ENCODE measurements at regions not wholly inside any gene's neighbourhood (a gene's known extent, or its start where the extent isn't known, plus 50 kb on each side); places are given as distances from the start of the nearest gene placed in this dataset.

- DNase-seq (ENCODE audit: low read depth): no peak
- no peak overlapping the region for H3K4me3 ChIP-seq (ENCODE audit: low read length)
- TF ChIP-seq CTCF (conservative IDR thresholded peaks at IDR 0.05; ENCODE audit: low read depth, low read length): no peak
Measured at GRCh38 chr15:36004891-36005490, 459.0 kb upstream of the DPH6 start.

GRCh38 chr15:36005542-36005941 is 459.6 kb upstream of the DPH6 start:
- no peak overlapping the region for H3K4me3 ChIP-seq (ENCODE audit: low read length)
- TF ChIP-seq CTCF (conservative IDR thresholded peaks at IDR 0.05; ENCODE audit: low read depth, low read length): no peak
- DNase-seq (ENCODE audit: low read depth): no peak

GRCh38 chr15:36007699-36008098 is 461.7 kb upstream of the DPH6 start:
- DNase-seq (ENCODE audit: low read depth): no peak
- no peak overlapping the region for H3K4me3 ChIP-seq (ENCODE audit: low read length)
- TF ChIP-seq CTCF (conservative IDR thresholded peaks at IDR 0.05; ENCODE audit: low read depth, low read length): no peak

GRCh38 chr15:36008719-36009118 is 462.8 kb upstream of the DPH6 start:
- no peak for TF ChIP-seq CTCF (conservative IDR thresholded peaks at IDR 0.05; ENCODE audit: low read depth, low read length)
- H3K4me3 ChIP-seq (ENCODE audit: low read length): no peak overlapping the region
- DNase-seq (ENCODE audit: low read depth): no peak

GRCh38 chr15:36024031-36024688 is 478.2 kb upstream of the DPH6 start:
- TF ChIP-seq CTCF (conservative IDR thresholded peaks at IDR 0.05; ENCODE audit: low read depth, low read length): no peak
- DNase-seq (ENCODE audit: low read depth): no peak
- H3K4me3 ChIP-seq (ENCODE audit: low read length): no peak overlapping the region

- TF ChIP-seq CTCF (conservative IDR thresholded peaks at IDR 0.05; ENCODE audit: low read depth, low read length): no peak
Measured at GRCh38 chr15:36026627-36027283, 480.8 kb upstream of the DPH6 start.

More at GRCh38 chr15:36026627-36027283, 480.8 kb upstream of the DPH6 start:
- H3K4me3 ChIP-seq (ENCODE audit: low read length): no peak overlapping the region
- no peak for DNase-seq (ENCODE audit: low read depth)

All from retinal pigment epithelial cell (primary cell).